CD4-positive, alpha-beta T cell (primary cell): ENCODE measurements at regions not wholly inside any gene's neighbourhood (a gene's known extent, or its start where the extent isn't known, plus 50 kb on each side); places are given as distances from the start of the nearest gene placed in this dataset.

Source experiments
- ATAC-seq: fragments of 200-7000 bp; cut with Tn5 transposase; one replicate; pipeline ENCODE4 v1.10.0; 2022; ENCODE audit warnings: mild to moderate bottlenecking; ENCODE audit not compliant: poor library complexity
- CTCF ChIA-PET: fragments of 350-600 bp; sonication (Branson Sonifier 250); formaldehyde crosslinking; loops from one replicate; lab custom pipeline; 2021; ENCODE audit warnings: antibody characterized with exemption, inconsistent platforms; lab: Charles Lee
- POLR2A ChIA-PET: fragments of 350-600 bp; sonication (Branson Sonifier 250); formaldehyde crosslinking; loops from one replicate; lab custom pipeline; 2021; ENCODE audit warnings: antibody characterized with exemption, inconsistent platforms; lab: Charles Lee
- DNase-seq, 14 experiments: peaks; one replicate each; pipeline ENCODE4 v3.0.0-alpha.2; 2013 to 2020; ENCODE audit warnings: mixed read lengths in 2 of 14
- H3K27ac ChIP-seq, 2 donors: one replicate each; pipeline versions ENCODE4 v1.5.1 to v1.7.0; 2013; ENCODE audit warnings: low read length in 2 of 2, low read depth in 1 of 2, mild to moderate bottlenecking in 1 of 2
- H3K27me3 ChIP-seq, 2 experiments: 1 replicate in 1 of 2; 2 replicates in 1 of 2; pipeline versions ENCODE4 v1.6.1 to v1.7.0; 2013; ENCODE audit warnings: low read length in 2 of 2, control low read depth in 1 of 2, mild to moderate bottlenecking in 1 of 2, moderate library complexity in 1 of 2; ENCODE audit not compliant: insufficient read depth in 2 of 2, control insufficient read depth in 1 of 2
- H3K36me3 ChIP-seq: one replicate; pipeline ENCODE4 v1.6.1; 2013; ENCODE audit warnings: low read length, control low read depth; ENCODE audit not compliant: insufficient read depth
- H3K4me1 ChIP-seq: one replicate; pipeline ENCODE4 v1.6.1; 2013; ENCODE audit warnings: low read length, control low read depth; ENCODE audit not compliant: insufficient read depth
- H3K4me3 ChIP-seq: one replicate; pipeline ENCODE4 v1.5.1; 2013; ENCODE audit warnings: mild to moderate bottlenecking, low read length, moderate library complexity
- H3K9me3 ChIP-seq, 2 experiments: 1 replicate in 1 of 2; 2 replicates in 1 of 2; pipeline versions ENCODE4 v1.6.1 to v1.7.0; 2013; ENCODE audit warnings: low read length in 2 of 2, mild to moderate bottlenecking in 2 of 2, control low read depth in 1 of 2, moderate library complexity in 1 of 2; ENCODE audit not compliant: control insufficient read depth in 1 of 2, insufficient read depth in 1 of 2
- H3K27ac Mint-ChIP-seq: one replicate; pipeline ENCODE4 v1.8.0; 2020; ENCODE audit warnings: mixed read lengths
- H3K27me3 Mint-ChIP-seq: one replicate; pipeline ENCODE4 v1.8.0; 2021; ENCODE audit warnings: mixed read lengths
- H3K36me3 Mint-ChIP-seq: one replicate; pipeline ENCODE4 v1.8.0; 2021; ENCODE audit warnings: low read depth, mixed read lengths
- H3K4me1 Mint-ChIP-seq: one replicate; pipeline ENCODE4 v1.8.0; 2021; ENCODE audit warnings: low read depth, mixed read lengths
- H3K4me3 Mint-ChIP-seq: one replicate; pipeline ENCODE4 v1.8.0; 2020; ENCODE audit warnings: mild to moderate bottlenecking, mixed read lengths
- H3K9me3 Mint-ChIP-seq: one replicate; pipeline ENCODE4 v1.8.0; 2020; ENCODE audit warnings: mixed read lengths
- CTCF ChIP-seq: fragments of 200-600 bp; IDR thresholded peaks from one replicate; pipeline ENCODE4 v1.8.0; 2022; ENCODE audit warnings: antibody characterized with exemption, mild to moderate bottlenecking
- intact Hi-C, 2 experiments: fragments of 100-400 bp; cut with DNase I in 1 of 2; cut with micrococcal nuclease in 1 of 2; formaldehyde crosslinking; loops; one replicate each; pipeline versions ENCODE4 v1.15.1 to v1.9.0; 2023 to 2025; cut with DNase I, micrococcal nuclease

DNA sequence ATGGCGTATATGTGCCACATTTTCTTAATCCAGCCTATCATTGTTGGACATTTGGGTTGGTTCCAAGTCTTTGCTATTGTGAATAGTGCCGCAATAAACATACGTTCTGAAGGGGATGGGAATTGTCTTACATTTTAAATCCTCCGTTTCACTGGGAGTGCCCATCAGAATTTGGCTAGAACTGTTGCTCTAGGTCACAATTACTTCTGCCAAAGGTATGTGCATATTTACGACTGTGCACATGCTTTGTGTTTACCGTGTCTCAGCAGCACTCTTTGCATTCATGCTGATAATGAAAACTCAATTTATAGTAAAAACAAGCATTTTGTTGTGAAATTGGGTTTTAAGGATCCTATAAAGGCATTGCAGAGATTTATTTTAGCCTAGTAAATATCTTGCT lies 151.9 kb upstream of the ZNF618 start:
- H3K27me3 ChIP-seq: peaks cover 3 to 5% of the 10 kb centered on the region in 2 experiments
- Mint-ChIP-seq H3K4me1 (no peaks in the 10 kb centered on the region), H3K4me3 (no peak overlapping the region), H3K27ac (no peak overlapping the region), H3K9me3 (peaks cover 3% of the 10 kb centered on the region), H3K36me3 (no peaks in the 10 kb centered on the region), H3K27me3 (peaks cover 20% of the 10 kb centered on the region)
- no peak for TF ChIP-seq CTCF
- no peak for DNase-seq
- ChIA-PET CTCF (no interaction called here), POLR2A (no interaction called here)
- peaks cover 2 to 11% of the 10 kb centered on the region in 2 experiments for H3K9me3 ChIP-seq
- H3K4me1 ChIP-seq: no peaks in the 10 kb centered on the region
- no peak overlapping the region for H3K4me3 ChIP-seq
- H3K27ac ChIP-seq: no peak overlapping the region
- ATAC-seq: no peak
- intact Hi-C loops: no loop called here
- no peaks in the 10 kb centered on the region for H3K36me3 ChIP-seq

GRCh38 chr9:113728989-113729388 lies 147.1 kb upstream of the ZNF618 start:
- ATAC-seq: no peak
- H3K36me3 Mint-ChIP-seq: no peaks in the 10 kb centered on the region
- H3K9me3 Mint-ChIP-seq: peaks cover 6% of the 10 kb centered on the region
- peaks cover 18 to 21% of the 10 kb centered on the region in 2 experiments for H3K9me3 ChIP-seq
- H3K27me3 ChIP-seq: no peaks in the 10 kb centered on the region
- no peaks in the 10 kb centered on the region for H3K36me3 ChIP-seq
- CTCF ChIA-PET: no interaction called here
- no peak for TF ChIP-seq CTCF
- intact Hi-C loops: no loop called here
- H3K4me1 ChIP-seq: no peaks in the 10 kb centered on the region
- H3K4me1 Mint-ChIP-seq: no peaks in the 10 kb centered on the region
- no peak for DNase-seq
- H3K27ac ChIP-seq: no peak overlapping the region
- peaks cover 23% of the 10 kb centered on the region for H3K27me3 Mint-ChIP-seq
- H3K4me3 ChIP-seq: no peak overlapping the region
- no peak overlapping the region for H3K4me3 Mint-ChIP-seq
- no peak overlapping the region for H3K27ac Mint-ChIP-seq
- POLR2A ChIA-PET: no interaction called here

GRCh38 chr9:113734826-113735225 lies 141.3 kb upstream of the ZNF618 start:
- no peak for DNase-seq
- Mint-ChIP-seq H3K27ac (no peak overlapping the region), H3K4me3 (no peak overlapping the region), H3K36me3 (no peaks in the 10 kb centered on the region), H3K27me3 (peaks cover 37% of the 10 kb centered on the region), H3K9me3 (peaks cover 6% of the 10 kb centered on the region), H3K4me1 (no peaks in the 10 kb centered on the region)
- intact Hi-C loops: no loop called here
- Histone ChIP-seq H3K27ac (no peak overlapping the region), H3K4me3 (no peak overlapping the region), H3K36me3 (no peaks in the 10 kb centered on the region), H3K27me3 (no peaks in the 10 kb centered on the region), H3K4me1 (no peaks in the 10 kb centered on the region), H3K9me3 (peaks cover 11 to 13% of the 10 kb centered on the region in 2 experiments)
- CTCF ChIA-PET: no interaction called here
- TF ChIP-seq CTCF: no peak
- POLR2A ChIA-PET: no interaction called here
- ATAC-seq: no peak
